ENCODE measurements at regions not wholly inside any gene's neighbourhood (a gene's known extent, or its start where the extent isn't known, plus 50 kb on each side); places are given as distances from the start of the nearest gene placed in this dataset.

DNA sequence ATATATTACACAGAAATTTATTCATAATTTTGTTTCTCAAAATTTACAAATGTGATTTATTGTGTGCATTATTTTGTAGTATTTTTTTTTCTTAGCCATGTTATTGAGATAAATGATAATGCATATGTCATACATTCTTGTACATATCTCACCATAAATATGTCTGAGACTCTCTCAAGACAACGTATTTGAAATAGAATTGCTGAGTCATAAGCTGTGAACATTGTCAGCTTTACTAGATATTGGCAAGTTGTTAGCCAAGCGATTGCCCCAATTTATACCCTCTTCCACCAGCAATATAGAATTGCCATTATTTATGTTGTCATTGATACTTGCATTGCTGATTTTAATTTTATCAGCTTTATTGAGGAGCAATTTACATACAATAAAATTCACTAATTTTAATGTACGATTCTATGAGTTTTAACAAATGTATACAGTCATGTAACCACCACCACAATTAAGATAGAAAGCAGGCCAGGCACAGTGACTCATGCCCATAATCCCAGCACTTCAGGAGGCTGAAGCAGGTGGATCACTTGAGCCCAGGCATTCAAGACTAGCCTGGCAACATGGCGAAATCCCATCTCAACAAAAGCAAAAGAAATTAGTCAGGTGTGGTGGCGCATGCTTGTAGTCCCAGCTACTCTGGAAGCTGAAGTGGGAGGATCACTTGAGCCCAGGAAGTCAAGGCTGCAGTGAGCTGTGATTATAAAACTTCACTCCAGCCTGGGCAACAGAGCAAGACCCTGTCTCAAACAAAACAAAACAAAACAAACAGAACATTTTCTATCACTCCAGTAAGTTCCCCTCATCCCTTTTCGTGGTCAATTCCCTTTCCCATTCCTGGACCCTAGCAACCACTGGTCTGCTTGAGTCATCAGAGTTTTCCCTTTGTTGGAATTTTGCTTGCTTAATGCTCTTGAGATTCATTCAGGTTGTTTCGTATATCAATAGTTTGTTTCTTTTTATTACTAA, 373.1 kb downstream of the MFSD1 start:
- DNase-seq = no peak

DNA sequence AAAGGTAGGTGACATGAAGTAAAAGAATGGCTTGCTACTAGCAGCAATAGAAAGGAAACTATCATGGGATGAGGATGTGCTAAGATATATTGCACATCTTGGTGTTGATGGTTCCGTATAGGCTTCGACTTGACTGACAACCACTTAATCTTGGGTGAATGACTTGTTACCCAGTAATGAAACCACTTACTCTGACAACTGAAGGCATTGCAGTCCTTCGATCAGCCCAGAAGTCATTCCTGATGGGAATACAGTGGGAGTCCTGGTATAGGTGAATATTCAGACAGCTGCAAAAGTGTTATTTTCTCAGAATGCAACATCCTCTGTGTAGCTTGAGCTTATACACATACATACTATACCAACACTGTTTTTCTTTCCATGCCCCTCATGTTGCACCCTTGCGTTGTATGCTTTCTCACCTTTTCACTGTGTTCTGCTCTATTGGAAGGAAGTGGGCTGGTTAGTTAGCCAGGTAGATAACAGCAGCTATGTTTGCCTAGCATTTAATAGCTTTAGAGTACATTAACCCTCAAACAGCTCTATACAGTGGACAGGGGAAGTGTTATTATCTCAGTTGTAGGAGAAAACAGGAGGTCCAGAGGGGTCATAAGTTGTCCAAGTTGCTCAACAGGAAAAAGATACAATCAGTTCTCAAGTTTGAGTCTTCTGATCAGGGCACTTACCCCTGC, 376.5 kb downstream of the MFSD1 start:
- no peak for DNase-seq

DNA sequence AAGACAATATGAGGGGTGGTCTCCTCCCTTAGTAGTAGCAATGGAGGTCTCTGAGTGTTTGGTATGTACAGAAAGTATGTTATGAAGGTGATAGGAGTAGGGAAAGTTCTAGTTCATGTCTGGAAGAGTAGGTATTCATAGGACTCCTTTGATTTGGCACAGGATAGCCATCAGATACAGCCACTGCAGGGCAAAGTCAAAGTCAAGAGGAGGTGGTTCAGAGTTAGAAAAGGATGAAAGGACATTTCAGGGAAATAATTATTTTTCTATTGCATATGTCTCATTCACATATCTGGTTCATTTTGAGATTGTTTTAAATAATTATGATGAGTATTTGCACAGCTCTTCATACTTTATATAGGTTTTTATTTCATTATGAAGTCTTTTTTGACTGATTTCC, 381.1 kb downstream of the MFSD1 start:
- no peak for DNase-seq

DNA sequence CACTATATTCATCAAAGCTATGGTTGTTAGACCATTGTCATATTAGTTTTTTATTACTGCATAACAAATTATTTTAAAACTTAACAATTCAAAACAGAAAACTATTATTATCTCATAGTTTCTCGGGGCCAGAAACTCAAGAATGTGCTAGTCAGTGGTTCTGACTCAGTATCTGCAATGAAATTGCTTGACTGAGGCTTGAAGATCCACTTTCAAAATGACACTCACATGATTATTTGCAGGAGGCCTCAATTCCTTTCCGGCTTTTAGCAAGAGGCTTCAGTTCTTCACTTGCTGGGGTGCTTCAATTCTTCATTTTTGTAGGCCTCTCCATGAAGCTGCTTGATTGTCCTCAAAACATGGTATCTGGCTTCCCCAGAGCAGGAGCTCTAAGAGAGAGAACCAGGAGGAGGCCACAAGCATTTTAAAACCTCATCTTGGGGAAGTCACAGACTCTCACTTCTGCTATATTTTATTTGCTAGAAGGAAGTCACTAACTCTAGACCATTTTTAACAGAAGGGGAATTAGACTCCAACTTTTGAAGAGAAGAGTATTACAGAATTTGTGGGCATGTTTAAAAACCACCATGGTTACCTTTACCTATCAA, 383.7 kb downstream of the MFSD1 start:
- peak; percentile 29 for DNase-seq

DNA sequence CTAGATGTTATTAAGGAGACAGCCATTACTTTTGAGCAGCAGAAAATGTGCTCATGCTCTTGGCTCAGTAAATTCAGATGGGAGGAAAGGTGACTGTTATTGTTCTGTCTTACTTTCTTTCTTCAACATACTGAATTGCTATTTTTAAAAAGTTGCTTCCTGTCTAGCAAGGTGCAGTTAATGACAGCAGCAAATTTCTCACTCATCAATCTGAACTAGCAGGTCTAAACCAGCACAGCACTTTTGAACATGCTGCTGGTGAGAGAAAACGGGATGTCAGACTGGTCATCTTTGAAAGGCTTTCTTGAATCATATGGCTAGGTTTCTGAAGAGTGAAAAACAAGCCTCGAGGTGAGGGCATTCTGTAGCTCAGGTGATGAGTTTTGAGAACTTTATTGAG, 384.7 kb downstream of the MFSD1 start:
- no peak for DNase-seq

DNA sequence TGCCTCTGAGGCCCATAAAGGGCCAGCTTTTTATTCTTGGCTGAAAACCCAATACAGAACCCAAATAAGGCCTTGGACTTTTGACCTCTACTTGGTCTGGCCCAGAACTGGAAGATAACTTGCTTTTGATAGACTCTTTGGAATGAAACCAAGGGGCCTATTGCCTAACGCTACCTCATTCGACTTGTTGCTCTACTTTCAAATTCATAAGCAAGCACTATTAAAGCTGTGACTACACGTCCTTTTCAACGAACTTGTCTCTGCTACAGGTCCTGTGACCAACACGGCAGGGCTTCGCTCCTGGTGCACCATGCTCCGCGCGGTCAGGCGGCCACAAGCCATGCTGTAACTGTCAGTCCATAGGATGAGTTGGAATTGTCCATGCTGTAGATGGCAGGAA, 385.4 kb downstream of the MFSD1 start:
- no peak for DNase-seq

DNA sequence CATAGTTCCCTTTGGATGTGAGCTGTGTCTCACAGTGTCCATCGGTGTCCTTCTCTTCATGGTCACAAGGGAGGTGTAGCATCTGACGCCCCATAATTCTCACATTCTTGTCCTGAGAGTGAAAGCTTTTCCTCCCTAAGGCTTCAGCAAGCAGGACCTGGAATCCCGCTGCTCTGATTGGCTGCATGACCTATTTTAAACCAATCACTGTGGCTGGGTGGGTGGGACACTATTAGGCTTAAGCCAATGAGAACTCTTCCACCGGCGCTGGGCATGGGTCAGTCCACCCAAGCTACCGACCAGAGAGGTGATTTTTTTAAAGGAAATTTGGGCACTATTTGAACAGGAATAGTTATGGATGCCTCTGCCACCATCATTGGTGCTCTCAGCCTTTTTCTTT, 385.9 kb downstream of the MFSD1 start:
- no peak for DNase-seq

DNA sequence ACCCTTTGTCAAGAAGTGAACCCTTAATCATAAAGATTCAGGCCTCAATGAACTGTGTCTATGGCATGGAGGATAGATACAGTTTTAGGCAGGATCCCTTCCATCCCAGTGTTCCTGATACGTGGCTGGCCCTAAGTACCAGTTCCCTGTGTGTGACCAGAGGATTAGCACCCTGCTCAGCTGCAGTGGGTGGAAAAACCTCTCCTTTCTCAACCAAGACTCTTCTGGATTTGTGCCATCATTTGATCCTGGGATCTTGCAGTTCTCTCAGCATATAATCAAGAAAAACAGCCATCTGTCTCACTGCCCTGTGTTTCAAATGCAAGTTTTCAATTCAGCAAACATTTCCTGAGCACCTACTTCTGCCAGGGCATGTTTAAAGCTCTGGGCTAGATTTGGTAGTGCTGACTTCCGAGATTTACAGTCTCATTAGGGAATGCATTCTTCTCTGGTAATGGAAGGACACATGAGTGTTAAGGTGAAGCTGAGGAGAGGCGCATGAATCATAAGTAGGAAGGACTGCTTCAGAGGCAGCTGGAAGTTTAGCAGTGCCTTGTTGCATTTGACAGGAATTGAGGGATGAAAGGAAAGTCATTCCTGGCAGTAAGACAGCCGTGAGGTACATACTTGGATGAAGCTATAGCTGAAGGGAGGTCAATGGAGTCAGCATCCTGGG, 388.3 kb downstream of the MFSD1 start:
- DNase-seq = no peak

DNA sequence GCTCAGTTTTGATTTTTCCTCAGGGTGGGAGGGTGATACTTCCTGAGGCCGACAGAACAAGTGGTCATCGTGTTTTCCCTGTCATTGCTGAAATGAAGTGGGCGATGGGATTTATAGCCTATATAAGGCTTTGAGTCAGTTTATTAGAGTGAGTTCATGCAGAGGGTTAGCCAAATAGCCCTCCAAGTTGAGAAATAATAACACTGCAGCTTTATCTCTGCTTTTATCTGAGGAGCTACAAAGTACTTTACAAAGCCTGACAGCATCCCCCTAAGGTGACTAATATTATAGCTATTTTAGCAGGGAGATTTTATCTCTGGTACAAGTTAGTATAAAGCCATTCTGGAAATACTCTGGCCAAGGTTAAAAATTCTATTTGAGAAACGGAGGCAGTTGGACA, 389.6 kb downstream of the MFSD1 start:
- no peak for DNase-seq

DNA sequence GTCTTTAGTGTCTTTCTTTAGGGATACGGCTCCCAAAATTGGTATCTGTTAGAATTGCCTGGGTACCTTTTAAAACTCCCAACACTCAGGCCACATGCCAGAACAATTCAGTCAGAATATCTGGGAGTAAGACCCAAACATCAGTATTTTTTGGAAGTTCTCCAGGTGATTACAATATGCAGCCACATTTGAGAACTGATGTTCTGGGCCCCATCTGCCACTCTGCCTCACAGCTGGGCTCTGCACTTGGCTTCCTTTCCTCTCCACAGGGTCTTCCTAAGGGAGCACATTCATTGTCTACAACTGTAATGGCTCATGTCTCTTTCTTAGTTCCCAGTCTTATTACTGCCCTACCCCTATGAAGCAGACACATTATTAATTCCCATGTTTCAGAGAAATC, 394.5 kb downstream of the MFSD1 start:
- DNase-seq = no peak

DNA sequence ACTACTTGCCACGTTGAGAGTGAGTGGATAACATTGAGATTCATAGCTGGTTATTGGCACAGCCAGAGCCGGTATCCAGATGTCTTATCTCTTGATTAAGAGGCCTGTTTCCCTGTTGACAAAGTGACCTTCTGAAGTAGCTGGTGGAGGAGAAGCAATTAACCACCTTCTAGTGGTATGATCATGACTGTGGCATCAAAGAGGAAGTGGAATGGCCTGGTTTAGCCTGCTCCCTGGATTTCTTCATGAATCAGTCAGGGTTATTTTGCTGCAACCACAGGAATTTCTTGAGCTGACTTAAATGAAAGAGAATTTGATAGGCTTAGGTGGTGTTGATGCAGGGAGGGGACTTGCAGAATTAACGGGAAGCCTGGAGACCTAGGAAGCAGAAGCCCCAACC, 398.3 kb downstream of the MFSD1 start:
- DNase-seq = no peak

DNA sequence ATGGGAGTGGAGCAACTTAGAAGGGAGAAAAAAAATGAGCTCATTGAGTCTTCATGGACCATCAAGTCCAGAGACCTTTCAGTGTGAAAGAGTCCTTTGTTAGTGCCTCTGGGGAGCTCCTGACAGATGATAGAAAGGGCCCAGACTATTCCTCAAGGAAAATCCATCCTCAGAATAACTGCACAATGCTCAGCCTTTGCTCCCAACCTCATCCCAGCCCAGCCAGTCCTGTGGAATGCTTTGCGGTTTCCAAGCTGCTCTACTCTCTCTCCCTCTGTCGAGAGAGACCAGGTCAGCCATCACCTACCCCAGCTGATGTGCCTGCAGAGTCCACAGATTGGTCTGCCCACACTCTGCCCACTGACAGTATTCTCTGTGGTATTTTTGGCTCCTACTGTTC, 406.2 kb downstream of the MFSD1 start:
- no peak for DNase-seq

DNA sequence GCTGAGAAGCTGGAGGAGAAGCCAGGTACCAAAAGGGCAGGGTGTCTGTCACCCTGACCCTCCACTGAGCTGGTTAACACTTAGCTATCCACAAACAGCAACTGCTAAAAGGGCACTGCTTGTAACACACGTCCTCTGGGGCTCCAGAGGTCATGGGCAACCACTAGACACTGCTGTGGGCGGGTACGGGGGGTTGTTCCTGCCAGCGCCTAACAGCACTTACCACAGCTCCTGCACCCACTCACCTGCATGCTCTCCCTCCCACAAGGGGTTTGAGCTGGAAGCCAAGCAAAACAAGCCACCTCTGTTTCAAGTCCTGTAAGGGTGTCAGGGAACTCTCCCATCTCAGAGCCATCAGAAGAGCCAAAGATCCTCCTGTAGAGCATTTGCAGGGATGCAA, 407.6 kb downstream of the MFSD1 start:
- no peak for DNase-seq

DNA sequence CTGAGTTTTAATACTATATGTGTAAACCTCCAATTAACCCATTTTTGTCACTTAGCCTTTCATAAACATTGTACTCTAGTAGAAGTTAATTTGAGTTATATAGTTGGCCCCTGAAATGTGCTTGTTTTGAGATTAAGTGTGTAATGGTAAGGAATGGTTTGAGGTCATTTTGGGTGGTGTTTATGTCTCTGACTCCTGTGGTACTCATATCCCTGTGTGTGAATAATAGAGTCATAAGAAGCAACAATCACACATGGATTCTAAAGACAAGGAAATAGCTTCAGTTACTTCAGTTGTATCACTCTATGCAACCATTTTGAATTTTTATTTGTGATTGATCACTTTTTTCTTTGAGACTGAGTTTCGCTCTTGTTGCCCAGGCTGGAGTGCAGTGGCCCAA, 408.5 kb downstream of the MFSD1 start:
- no peak for DNase-seq

DNA sequence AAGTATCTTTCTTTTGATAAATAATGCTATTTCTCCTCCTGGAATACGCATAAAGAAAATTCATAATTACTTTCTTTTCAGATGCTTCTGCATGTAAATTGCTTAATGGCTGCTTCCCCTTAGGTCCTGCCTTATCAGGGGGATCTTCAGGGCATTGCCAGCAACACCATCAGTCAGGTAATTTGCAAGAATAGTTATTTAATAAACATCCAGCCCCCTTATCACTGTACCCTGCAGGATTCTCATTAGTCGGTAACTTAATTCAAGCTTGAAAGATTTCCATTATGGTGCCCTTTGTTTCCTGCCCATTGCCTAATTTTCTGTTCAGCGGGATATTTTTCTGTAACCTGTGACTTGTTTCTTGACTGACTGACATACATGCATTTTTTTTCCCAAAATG, 414.5 kb downstream of the MFSD1 start:
- no peak for DNase-seq

DNA sequence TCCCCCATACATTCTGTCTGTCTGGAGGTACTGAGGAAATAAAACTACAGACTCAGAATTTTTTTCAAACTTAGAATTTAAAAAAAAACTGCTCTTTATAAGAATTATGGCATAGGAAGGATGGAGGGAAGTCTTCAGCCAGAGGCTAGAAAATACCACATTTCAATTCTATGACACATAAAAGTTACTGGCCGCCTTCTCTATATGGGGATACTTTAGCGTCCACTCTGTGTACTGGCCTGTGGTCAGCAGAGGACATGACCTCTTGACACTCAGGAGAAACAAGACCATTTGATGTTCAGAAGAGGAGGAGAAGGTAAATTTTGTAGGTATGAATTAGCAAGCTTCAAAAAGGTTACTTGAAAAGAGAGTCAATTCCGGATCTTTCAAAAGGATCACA, 417.4 kb downstream of the MFSD1 start:
- no peak for DNase-seq

DNA sequence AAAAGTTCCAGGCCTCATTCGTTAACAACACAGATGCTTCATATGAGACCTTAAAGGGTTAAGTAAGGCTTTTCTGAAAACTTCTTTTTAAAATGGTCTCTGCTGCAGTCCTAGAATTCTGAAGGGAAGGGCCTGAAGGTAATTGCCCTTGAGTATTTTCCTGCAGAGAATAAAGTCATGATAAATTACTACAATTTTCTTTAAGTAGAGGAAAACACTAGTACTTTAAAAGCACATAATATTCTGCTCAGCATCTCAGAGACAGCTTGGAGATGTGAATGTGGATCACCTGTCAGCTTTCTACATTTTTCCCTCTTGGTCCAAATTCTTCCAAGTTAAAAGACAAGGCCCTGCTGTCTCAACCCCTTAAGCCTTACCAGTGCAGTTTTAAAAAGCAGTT, 419.5 kb downstream of the MFSD1 start:
- no peak for DNase-seq

DNA sequence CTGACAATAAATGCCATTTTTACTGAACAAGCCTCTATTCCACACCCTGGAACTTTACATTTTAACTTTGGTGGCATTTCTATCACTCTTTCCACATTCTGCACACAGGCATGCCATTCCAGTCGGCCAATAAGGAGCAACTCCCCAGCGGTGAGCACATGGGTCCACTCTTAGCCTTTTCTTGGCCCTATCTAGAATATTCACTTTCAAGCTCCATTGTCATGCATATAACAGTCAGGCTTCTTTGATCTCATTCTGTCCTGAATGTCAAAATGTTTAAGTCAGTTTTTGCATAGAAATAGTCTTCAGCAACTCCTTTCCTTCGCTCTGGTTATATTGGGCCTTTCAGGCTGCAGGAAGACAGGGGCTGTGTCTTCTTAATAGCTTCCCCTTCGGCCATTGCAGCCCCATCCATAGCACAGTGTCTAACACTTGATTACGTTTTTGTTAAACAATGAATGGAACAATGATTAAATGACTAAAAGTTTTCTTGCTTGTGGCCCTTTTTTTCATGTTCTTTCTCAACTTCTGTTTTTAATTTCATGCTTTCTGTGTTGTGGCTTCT, 427.3 kb downstream of the MFSD1 start:
- DNase-seq = no peak

DNA sequence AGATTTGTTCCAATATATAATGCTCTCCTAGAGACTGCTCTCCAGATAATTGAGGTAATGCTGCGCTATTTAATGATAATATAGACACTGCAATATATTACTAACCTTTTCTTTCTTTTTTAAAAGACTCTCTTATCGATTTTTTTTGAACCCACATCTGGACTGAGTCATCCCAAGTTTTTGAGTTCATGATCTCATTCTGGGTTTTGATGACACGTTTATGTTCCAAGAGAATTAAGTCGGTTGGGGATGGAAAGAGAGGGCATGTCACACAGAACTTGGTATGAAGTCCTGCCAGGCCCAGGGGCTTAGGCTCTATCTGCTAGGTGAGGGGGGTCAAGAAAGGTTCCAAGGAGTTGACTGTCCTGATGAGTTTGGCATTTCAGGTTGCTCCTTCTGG, 431.1 kb downstream of the MFSD1 start:
- no peak for DNase-seq

DNA sequence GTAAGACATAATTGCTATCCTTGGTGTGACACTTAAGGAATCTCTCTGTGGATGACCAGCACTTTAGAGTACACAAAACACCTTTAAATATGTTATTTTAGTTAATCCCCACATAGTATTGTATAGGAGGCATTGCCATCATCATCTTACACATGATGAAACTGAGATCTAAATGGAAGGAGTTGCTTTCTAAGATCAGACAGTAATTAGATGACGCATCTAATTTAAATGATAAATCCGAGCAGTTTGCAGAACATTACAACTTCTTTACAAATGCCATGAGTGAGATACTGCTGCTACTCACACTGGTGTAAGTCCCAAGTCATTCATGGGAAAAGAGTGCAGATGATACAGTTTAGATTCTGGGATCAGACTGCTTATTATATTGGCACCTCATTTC, 431.9 kb downstream of the MFSD1 start:
- DNase-seq = no peak

DNA sequence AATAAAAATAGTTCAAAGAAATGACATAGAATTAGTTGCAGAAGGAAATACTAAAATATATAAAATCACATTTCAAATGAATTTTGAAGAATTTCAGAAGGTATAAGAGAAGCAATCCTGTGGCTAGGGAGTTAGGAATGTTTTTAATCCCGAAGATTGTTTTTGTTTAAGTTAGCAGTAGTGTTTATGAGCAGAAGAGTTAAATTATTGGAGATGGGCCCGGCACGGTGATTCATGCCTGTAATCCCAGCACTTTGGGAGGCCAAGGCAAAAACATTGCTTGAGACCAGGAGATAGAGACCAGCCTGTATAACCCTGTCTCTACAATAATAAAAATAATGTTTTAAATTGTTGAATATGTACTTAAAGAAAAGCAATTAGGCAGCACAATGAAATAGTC, 432.5 kb downstream of the MFSD1 start:
- no peak for DNase-seq

DNA sequence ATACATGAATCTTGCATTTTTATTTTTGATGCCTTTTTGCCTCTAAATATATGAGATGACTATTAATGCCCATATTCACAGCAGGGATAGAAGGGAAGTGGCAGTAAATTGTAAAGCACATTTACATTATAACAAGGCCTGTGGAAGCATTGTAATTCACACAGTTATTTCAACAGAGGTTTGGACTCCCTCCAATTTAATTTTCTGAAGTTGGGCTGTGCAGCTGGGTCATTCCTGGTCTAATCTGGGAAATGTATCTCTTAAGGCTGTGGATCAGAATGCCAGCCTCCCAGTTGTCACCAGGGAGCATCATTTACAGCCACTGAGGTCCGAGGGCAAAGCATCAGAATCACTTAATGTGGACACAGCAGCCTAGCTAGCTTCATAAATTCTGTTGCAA, 434.5 kb downstream of the MFSD1 start:
- DNase-seq = no peak

DNA sequence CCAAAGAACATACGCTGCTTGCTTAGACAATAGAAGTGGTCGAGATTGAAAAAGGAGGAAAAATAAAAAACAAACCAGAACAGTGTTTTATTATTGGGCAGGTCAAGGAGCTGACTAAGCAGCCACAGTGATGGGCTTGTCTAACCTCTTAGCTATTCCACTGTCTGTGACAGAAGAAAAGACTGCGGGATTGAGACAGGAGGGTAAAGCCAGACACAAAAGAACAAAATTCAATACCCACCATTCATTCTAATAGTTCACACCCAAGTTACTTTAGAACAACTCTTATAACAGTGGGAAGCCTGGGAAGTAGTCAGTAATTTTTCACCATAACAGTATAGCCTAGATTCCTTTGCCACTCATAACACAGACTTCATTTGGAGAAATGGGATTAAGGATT, 435.4 kb downstream of the MFSD1 start:
- DNase-seq = no peak

All from midbrain (tissue), 1 donor.